Smooth muscle cell (in vitro differentiated cells): ENCODE measurements at regions not wholly inside any gene's neighbourhood (a gene's known extent, or its start where the extent isn't known, plus 50 kb on each side); places are given as distances from the start of the nearest gene placed in this dataset.

Experiments used
- DNase-seq: peaks from one replicate; lab custom pipeline; 2025; ENCODE audit not compliant: unreplicated experiment; lab: John Stamatoyannopoulos, UW
- H2AFZ ChIP-seq: fragments of 200-600 bp; sonication (generic); 2 replicates; pipeline ENCODE4 v1.6.0; 2016; ENCODE audit warnings: antibody characterized with exemption, low read depth, mild to moderate bottlenecking
- H3F3A ChIP-seq: fragments of 200-600 bp; sonication (generic); 2 replicates; pipeline ENCODE4 v1.6.0; 2017; ENCODE audit warnings: antibody characterized with exemption, low read depth
- H3K27ac ChIP-seq: fragments of 200-600 bp; sonication (generic); 2 replicates; pipeline ENCODE4 v1.5.1; 2016; ENCODE audit warnings: low read depth, mild to moderate bottlenecking
- H3K27me3 ChIP-seq: fragments of 200-600 bp; sonication (generic); 2 replicates; pipeline ENCODE4 v1.6.1; 2016; ENCODE audit warnings: low read depth, mild to moderate bottlenecking
- H3K36me3 ChIP-seq: fragments of 200-600 bp; sonication (generic); 2 replicates; pipeline ENCODE4 v1.5.1; 2016; ENCODE audit warnings: low read depth
- H3K4me1 ChIP-seq: fragments of 200-600 bp; sonication (generic); 2 replicates; pipeline ENCODE4 v1.5.1; 2016; ENCODE audit warnings: low read depth
- H3K4me2 ChIP-seq: fragments of 200-600 bp; sonication (generic); 2 replicates; pipeline ENCODE4 v1.6.0; 2016; ENCODE audit warnings: mild to moderate bottlenecking
- H3K4me3 ChIP-seq: fragments of 200-600 bp; sonication (generic); 2 replicates; pipeline ENCODE4 v1.5.1; 2016; ENCODE audit warnings: mild to moderate bottlenecking
- H3K79me2 ChIP-seq: fragments of 200-600 bp; sonication (generic); 2 replicates; pipeline ENCODE4 v1.6.0; 2016; ENCODE audit warnings: low read depth, mild to moderate bottlenecking
- H3K9ac ChIP-seq: fragments of 200-600 bp; sonication (generic); 2 replicates; pipeline ENCODE4 v1.6.0; 2016; ENCODE audit warnings: low read depth
- H3K9me3 ChIP-seq: fragments of 200-600 bp; sonication (generic); replicated peaks from 2 replicates; pipeline ENCODE4 v1.5.1; 2016; ENCODE audit warnings: low read depth
- H4K20me1 ChIP-seq: fragments of 200-600 bp; sonication (generic); 2 replicates; pipeline ENCODE4 v1.6.0; 2016; ENCODE audit warnings: low read depth
- CTCF ChIP-seq: fragments of 200-600 bp; sonication (generic); IDR thresholded peaks from 2 replicates; pipeline ENCODE4 v1.5.1; 2017; ENCODE audit warnings: borderline replicate concordance, mild to moderate bottlenecking, antibody characterized with exemption; ENCODE audit not compliant: insufficient read depth, poor library complexity, severe bottlenecking
- WGBS: methylation state at CpG from one replicate; pipeline ENCODE4 v1.1.7; 2016; ENCODE audit warnings: low lambda C conversion rate; 5-methylcytosine and 5-hydroxymethylcytosine counted together

GRCh38 chr10:9015447-9015846, 961.0 kb downstream of the GATA3 start:
- no peaks in the 10 kb centered on the region for H4K20me1 ChIP-seq
- 95% methylated on average over 2 of the region's 2 CpGs for WGBS
- TF ChIP-seq CTCF = no peak
- H3K9ac ChIP-seq = no peak overlapping the region
- H2AFZ ChIP-seq = no peak overlapping the region
- no peak overlapping the region for H3K27ac ChIP-seq
- no peaks in the 10 kb centered on the region for H3K4me1 ChIP-seq
- DNase-seq = no peak
- no peaks in the 10 kb centered on the region for H3K9me3 ChIP-seq
- no peak overlapping the region for H3K4me3 ChIP-seq
- no peaks in the 10 kb centered on the region for H3K27me3 ChIP-seq
- H3K79me2 ChIP-seq = no peaks in the 10 kb centered on the region
- H3K36me3 ChIP-seq = no peaks in the 10 kb centered on the region
- no peak overlapping the region for H3K4me2 ChIP-seq
- H3F3A ChIP-seq = no peaks in the 10 kb centered on the region

GRCh38 chr10:9016930-9017329, 962.4 kb downstream of the GATA3 start:
- no peaks in the 10 kb centered on the region for H3K36me3 ChIP-seq
- H4K20me1 ChIP-seq = no peaks in the 10 kb centered on the region
- no peak overlapping the region for H2AFZ ChIP-seq
- H3K9ac ChIP-seq = no peak overlapping the region
- WGBS = 97% methylated on average over 4 of the region's 4 CpGs
- peaks cover 3% of the 10 kb centered on the region for H3K27me3 ChIP-seq
- H3K4me1 ChIP-seq = no peaks in the 10 kb centered on the region
- H3K4me3 ChIP-seq = no peak overlapping the region
- no peak for DNase-seq
- no peak overlapping the region for H3K4me2 ChIP-seq
- no peak for TF ChIP-seq CTCF
- no peaks in the 10 kb centered on the region for H3K9me3 ChIP-seq
- H3K27ac ChIP-seq = no peak overlapping the region
- no peaks in the 10 kb centered on the region for H3F3A ChIP-seq
- no peaks in the 10 kb centered on the region for H3K79me2 ChIP-seq

GRCh38 chr10:9018195-9019173, 964.0 kb downstream of the GATA3 start:
- 96% methylated on average over 7 of the region's 7 CpGs for WGBS

More at GRCh38 chr10:9018195-9019173, 964.0 kb downstream of the GATA3 start:
- Histone ChIP-seq H3F3A (no peaks in the 10 kb centered on the region), H3K9me3 (no peaks in the 10 kb centered on the region), H4K20me1 (no peaks in the 10 kb centered on the region), H3K4me2 (no peak overlapping the region), H3K27me3 (peaks cover 6% of the 10 kb centered on the region), H2AFZ (no peak overlapping the region), H3K36me3 (no peaks in the 10 kb centered on the region), H3K4me1 (no peaks in the 10 kb centered on the region), H3K4me3 (no peak overlapping the region), H3K9ac (no peak overlapping the region), H3K27ac (no peak overlapping the region), H3K79me2 (no peaks in the 10 kb centered on the region)
- DNase-seq = no peak
- TF ChIP-seq CTCF = no peak
